T47D (cell line): ENCODE measurements at regions not wholly inside any gene's neighbourhood (a gene's known extent, or its start where the extent isn't known, plus 50 kb on each side); places are given as distances from the start of the nearest gene placed in this dataset.
"Not testable (repeated sequence)": the region's sequence is repeated elsewhere in the genome, so short reads cannot be mapped to it uniquely, and the experiment has no call there.

Experiments used
- DNase-seq, 2 experiments: peaks; one replicate each; pipeline versions ENCODE4 v3.0.0 to v3.0.0-alpha.2; 2011 to 2012; ENCODE audit warnings: low read depth in 1 of 2, low spot score in 1 of 2
- JUND ChIP-seq: IDR thresholded peaks from 2 replicates; pipeline ENCODE4 v1.6.1; 2012; ENCODE audit warnings: low read depth
- in situ Hi-C: cut with HindIII; loops from 2 replicates; pipeline ENCODE4 v1.10.0; 2016; ENCODE audit warnings: low sequenced_read_pairs, low pct_unique_long_range_greater_than_20kb

GRCh38 chr12:31220061-31220460 is 105.9 kb downstream of the SINHCAF start:
- DNase-seq, result no peak
- no peak for TF ChIP-seq JUND
- in situ Hi-C loops, result no loop called here

DNA sequence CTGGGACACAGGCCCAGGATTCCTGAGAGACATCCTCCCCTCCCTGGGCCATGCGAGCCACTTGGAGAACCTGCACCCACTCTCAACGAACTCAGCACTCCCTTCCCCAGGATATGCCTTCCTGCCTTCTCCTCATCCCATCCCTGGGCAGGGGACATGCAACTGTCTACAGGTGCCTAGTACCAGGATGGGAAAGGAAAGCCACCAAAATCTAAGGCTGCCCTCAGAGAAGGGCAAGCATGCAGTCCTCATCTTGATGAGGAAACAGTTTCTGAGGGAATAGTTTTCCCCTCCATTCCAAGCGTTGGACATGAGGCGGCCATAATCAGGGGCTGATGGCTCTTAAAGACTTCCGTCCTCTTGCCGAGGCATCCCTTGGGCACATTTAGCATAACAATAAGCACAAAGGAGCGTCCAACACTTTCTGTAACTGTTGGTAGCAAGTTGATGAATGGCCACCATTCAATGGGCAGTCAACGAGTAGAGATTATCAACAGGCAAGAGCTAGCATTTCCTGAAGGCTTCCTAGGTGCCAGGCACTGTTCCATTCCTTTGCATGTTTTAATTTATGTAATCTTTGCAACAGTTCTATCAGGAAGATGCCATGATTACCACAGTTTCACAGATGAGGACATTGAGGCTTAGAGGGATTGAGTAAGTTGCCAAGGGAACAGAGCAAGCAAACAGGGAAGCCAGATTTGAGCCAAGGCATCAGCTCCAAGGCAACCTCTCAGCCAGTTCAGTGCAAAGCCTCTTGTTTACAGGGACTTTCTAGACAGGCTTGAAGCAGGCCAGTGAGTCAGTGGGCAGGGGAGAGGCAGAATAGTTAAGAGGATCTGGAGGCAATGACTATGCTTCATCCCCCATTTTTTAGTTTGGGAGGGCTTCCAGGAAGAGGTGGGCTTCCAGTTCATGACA is 105.1 kb downstream of the SINHCAF start:
- TF ChIP-seq JUND, result no peak
- DNase-seq, result no peak
- in situ Hi-C loops, result no loop called here

- no peak for TF ChIP-seq JUND
- in situ Hi-C loops, result no loop called here
- DNase-seq, result no peak
Observed at GRCh38 chr12:31221551-31221945, 104.4 kb downstream of the SINHCAF start.

GRCh38 chr12:31222620-31223222 is 103.2 kb downstream of the SINHCAF start:
- in situ Hi-C loops, result no loop called here
- DNase-seq, result no peak
- TF ChIP-seq JUND, result no peak

GRCh38 chr12:31223640-31224039 is 102.3 kb downstream of the SINHCAF start:
- in situ Hi-C loops, DNase-seq: not testable (repeated sequence)

GRCh38 chr12:31224768-31225448 is 101.0 kb downstream of the SINHCAF start:
- in situ Hi-C loops, result no loop called here
- no peak for TF ChIP-seq JUND
- DNase-seq, result no peak

GRCh38 chr12:31225656-31226535 is 100.1 kb downstream of the SINHCAF start:
- in situ Hi-C loops, result no loop called here
- DNase-seq, result peak in 1 of 2 experiments; percentile 69
- TF ChIP-seq JUND, result no peak

GRCh38 chr12:31226639-31227038 is 99.3 kb downstream of the SINHCAF start:
- no peak for TF ChIP-seq JUND
- in situ Hi-C loops, result no loop called here
- DNase-seq, result no peak

DNA sequence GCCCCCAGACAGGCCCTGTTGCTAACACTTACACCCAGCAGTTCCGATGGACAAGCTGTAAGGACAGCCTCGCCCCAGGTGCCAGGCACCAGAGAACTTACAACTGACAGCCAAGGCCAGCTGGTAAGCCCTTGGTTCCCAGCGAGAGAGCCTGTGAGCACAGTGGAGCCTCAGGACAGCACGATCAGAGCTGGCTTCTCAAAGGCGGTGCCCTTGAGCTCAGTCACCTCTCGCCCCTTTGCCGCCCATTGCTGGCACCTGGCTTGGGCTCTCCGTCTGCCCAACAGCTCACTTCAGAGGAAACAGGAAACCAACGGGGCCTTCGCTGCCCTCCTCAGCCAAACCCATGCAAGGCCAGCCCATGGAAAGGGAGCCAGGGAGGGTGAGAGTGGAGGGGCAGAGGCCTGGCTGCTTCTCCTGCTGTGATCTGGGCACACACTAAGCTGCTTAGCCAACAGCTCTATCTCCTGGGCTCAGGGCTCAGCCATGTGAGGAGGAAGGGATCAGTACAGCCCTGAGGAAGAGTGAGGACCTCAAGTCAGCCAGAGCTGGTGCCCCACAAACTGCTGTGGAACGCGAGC is 98.5 kb downstream of the SINHCAF start:
- no peak for DNase-seq
- no peak for TF ChIP-seq JUND
- in situ Hi-C loops, result no loop called here

DNA sequence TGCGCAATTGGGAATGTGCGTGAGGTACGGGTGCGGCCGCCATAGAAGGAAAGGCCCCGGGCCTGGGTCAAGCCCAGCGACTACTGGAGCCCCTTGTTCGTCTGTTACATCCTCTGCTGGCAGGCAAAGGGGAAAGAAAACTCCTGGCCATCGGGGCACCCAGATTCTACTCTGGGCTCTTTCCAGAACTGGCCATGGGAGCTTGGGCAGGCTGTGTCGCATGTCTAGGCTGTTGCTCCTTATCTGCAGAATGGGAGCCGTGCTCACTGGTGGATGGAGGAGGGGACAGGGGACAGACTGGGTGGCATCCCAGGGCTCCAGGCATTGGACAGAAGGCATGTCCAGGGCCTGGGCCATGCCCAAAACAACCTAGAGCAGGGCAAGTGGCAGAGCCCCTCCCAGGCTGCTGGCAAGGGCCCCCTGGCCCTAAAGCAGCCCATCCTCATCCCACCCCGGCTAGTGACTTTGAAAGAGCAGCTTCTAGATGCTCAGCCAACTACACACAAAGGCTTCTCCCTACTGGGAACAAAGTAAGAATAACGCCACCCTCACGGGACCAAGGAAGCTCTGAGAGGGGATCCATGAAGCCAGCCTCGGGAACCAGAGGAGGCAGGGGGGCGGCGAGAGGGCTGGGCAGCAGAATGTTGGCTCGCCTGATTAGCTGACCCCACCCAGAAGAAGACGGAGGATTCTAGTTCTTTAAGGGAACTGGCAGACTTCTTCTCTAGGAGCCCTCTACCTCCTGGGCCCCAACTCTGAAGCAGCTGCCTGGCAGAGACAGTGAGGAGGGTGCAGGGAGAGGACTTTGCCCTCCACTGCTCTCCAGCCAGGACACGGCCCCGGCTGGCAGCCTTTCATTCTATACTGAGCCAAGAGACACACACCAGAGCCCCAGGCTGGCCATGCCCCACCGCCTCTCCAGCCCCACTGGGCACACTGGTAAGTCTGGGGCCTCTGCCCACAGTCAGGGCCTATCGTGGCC is 96.8 kb downstream of the SINHCAF start:
- no peak for TF ChIP-seq JUND
- DNase-seq, result no peak
- in situ Hi-C loops, result no loop called here

GRCh38 chr12:31230004-31230403 is 95.9 kb downstream of the SINHCAF start:
- TF ChIP-seq JUND, result no peak
- DNase-seq, result no peak
- in situ Hi-C loops, result no loop called here
